B cell (primary cell): ENCODE measurements at regions not wholly inside any gene's neighbourhood (a gene's known extent, or its start where the extent isn't known, plus 50 kb on each side); places are given as distances from the start of the nearest gene placed in this dataset.

Experiments used
- ATAC-seq: fragments of 200-7000 bp; cut with Tn5 transposase; one replicate; pipeline ENCODE4 v1.10.0; 2021; ENCODE audit warnings: low read depth, mild to moderate bottlenecking, moderate number of reproducible peaks, moderate library complexity
- CTCF ChIA-PET: fragments of 350-600 bp; sonication (Branson Sonifier 250); formaldehyde crosslinking; loops from one replicate; lab custom pipeline; 2021; ENCODE audit warnings: antibody characterized with exemption, inconsistent platforms; lab: Charles Lee
- POLR2A ChIA-PET: fragments of 350-600 bp; sonication (Branson Sonifier 250); formaldehyde crosslinking; loops from one replicate; lab custom pipeline; 2021; ENCODE audit warnings: antibody characterized with exemption; lab: Charles Lee
- DNase-seq: peaks from one replicate; pipeline ENCODE4 v3.0.0; 2013
- H2AFZ ChIP-seq: 2 replicates; pipeline ENCODE4 v1.6.1; 2012; ENCODE audit warnings: mild to moderate bottlenecking, low read depth, low read length; ENCODE audit not compliant: insufficient read depth, poor library complexity, severe bottlenecking
- H3K27ac ChIP-seq, 2 donors: 1 replicate in 1 of 2; 2 replicates in 1 of 2; pipeline ENCODE4 v1.5.1; 2012 to 2013; ENCODE audit warnings: low read length in 2 of 2, mild to moderate bottlenecking in 2 of 2, moderate library complexity in 1 of 2
- H3K27me3 ChIP-seq, 4 experiments: fragments of 200-600 bp in 1 of 4; sonication (generic) in 1 of 4; replicated peaks in 1 of 4; 1 replicate in 2 of 4; 2 replicates in 2 of 4; pipeline versions ENCODE4 v1.6.1 to v1.7.0; 2013 to 2016; ENCODE audit warnings: low read length in 3 of 4, mild to moderate bottlenecking in 2 of 4, mixed read lengths in 1 of 4, moderate library complexity in 1 of 4; ENCODE audit not compliant: insufficient read depth in 4 of 4, control insufficient read depth in 3 of 4; ENCODE audit errors: control extremely low read depth in 1 of 4
- H3K36me3 ChIP-seq, 2 experiments: replicated peaks in 1 of 2; 1 replicate in 1 of 2; 2 replicates in 1 of 2; pipeline versions ENCODE4 v1.6.1 to v1.7.1; 2013; ENCODE audit warnings: low read length in 1 of 2; ENCODE audit not compliant: insufficient read depth in 2 of 2, control insufficient read depth in 1 of 2; ENCODE audit errors: control extremely low read depth in 1 of 2, extremely low read depth in 1 of 2
- H3K4me1 ChIP-seq, 2 donors: fragments of 200-600 bp in 1 of 2; sonication (generic) in 1 of 2; 1 replicate in 1 of 2; 2 replicates in 1 of 2; pipeline versions ENCODE4 v1.5.1 to v1.6.1; 2013 to 2017; ENCODE audit warnings: low read length in 2 of 2; ENCODE audit not compliant: control insufficient read depth in 2 of 2, insufficient read depth in 2 of 2
- H3K4me2 ChIP-seq: replicated peaks from 2 replicates; pipeline ENCODE3; 2012; ENCODE audit warnings: mild to moderate bottlenecking, low read depth, low read length; ENCODE audit not compliant: poor library complexity, severe bottlenecking
- H3K4me3 ChIP-seq, 5 experiments: fragments of 200-600 bp in 1 of 5; sonication (generic) in 1 of 5; 1 replicate in 3 of 5; 2 replicates in 2 of 5; pipeline versions ENCODE4 v1.5.1 to v1.7.0; 2011 to 2016; ENCODE audit warnings: low read length in 4 of 5, mild to moderate bottlenecking in 4 of 5, low read depth in 2 of 5, control low read depth in 1 of 5, moderate library complexity in 1 of 5; ENCODE audit not compliant: insufficient read depth in 1 of 5; ENCODE audit errors: control extremely low read depth in 1 of 5, extremely low read depth in 1 of 5
- H3K79me2 ChIP-seq: fragments of 200-600 bp; sonication (generic); one replicate; pipeline ENCODE4 v1.6.0; 2016; ENCODE audit warnings: low read length; ENCODE audit not compliant: control insufficient read depth, insufficient read depth
- H3K9ac ChIP-seq: fragments of 200-600 bp; sonication (generic); 2 replicates; pipeline ENCODE4 v1.6.1; 2017; ENCODE audit warnings: mild to moderate bottlenecking, low read length, moderate library complexity
- H3K9me3 ChIP-seq, 3 donors: one replicate each; pipeline versions ENCODE4 v1.6.1 to v1.7.1; 2013; ENCODE audit warnings: low read length in 2 of 3; ENCODE audit not compliant: control insufficient read depth in 2 of 3, insufficient read depth in 1 of 3; ENCODE audit errors: control extremely low read depth in 1 of 3
- H4K20me1 ChIP-seq: 2 replicates; pipeline ENCODE4 v1.6.0; 2012; ENCODE audit warnings: mild to moderate bottlenecking, low read length; ENCODE audit not compliant: insufficient read depth, control insufficient read depth, poor library complexity, severe bottlenecking
- H3K27ac Mint-ChIP-seq: one replicate; pipeline ENCODE4 v1.8.0; 2021; ENCODE audit warnings: mixed read lengths
- H3K27me3 Mint-ChIP-seq: one replicate; pipeline ENCODE4 v1.8.0; 2021; ENCODE audit warnings: mixed read lengths
- H3K4me1 Mint-ChIP-seq: one replicate; pipeline ENCODE4 v1.8.0; 2021; ENCODE audit warnings: mixed read lengths
- H3K4me3 Mint-ChIP-seq: one replicate; pipeline ENCODE4 v1.8.0; 2021; ENCODE audit warnings: mixed read lengths
- H3K9me3 Mint-ChIP-seq: one replicate; pipeline ENCODE4 v1.8.0; 2022; ENCODE audit warnings: mixed read lengths; ENCODE audit not compliant: insufficient read depth
- EZH2 ChIP-seq: IDR thresholded peaks from 2 replicates; pipeline ENCODE4 v1.6.1; 2012; ENCODE audit warnings: borderline replicate concordance, low read depth, mild to moderate bottlenecking, moderate library complexity, low read length; ENCODE audit not compliant: insufficient read depth, poor library complexity, severe bottlenecking
- WGBS: methylation state at CpG from one replicate; pipeline ENCODE4 v1.1.5; 2013; ENCODE audit warnings: missing lambda C conversion rate; ENCODE audit not compliant: insufficient coverage; 5-methylcytosine and 5-hydroxymethylcytosine counted together
- intact Hi-C: fragments of 100-400 bp; cut with micrococcal nuclease; formaldehyde crosslinking; loops from one replicate; pipeline ENCODE4 v1.10.0; 2022
- TF ChIP-seq, protein P1 (sequence below): fragments of 200-600 bp; IDR thresholded peaks from one replicate; pipeline ENCODE4 v1.8.0; 2022; ENCODE audit warnings: antibody characterized with exemption, mild to moderate bottlenecking

DNA sequence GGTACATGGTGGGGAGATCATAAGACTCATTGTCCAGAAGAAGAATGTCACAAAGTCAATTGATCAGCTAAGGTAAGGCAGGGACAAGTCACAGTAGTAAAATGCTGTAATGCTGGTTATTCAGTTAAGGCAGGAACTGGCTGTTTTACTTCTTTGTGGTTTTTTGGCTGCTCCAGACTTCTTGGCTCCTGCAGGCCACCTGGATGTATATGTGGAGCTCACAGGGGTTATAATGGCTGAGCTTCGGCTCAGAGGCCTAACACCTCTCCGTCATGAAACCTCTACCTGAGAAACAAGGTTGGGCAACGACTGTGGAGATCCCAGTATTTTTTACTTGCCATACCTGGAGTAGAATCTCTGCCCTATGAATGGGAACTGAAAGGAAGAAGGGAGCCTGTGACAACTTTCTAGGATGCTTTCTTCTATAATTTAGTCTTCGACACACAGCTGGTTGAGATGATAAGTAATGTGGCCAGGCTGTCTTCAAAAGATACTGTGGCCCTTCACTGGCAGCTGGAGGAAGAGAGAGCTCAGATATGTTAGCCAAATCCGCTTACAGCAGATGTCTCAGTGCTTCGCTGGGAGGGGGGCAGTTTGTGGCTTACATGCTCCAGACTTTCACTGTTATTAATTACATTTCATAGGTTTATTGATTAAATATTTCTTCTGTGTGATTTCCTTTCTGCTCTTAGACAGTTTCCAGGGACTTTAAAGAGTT, 887.8 kb downstream of the IGSF11 start:
- H3K27ac ChIP-seq, result no peak overlapping the region
- DNase-seq (no peak), ATAC-seq (no peak)
- 90% methylated on average over 1 of the region's 6 CpGs for WGBS
- H3K36me3 ChIP-seq, result no peaks in the 10 kb centered on the region
- Mint-ChIP-seq H3K9me3 (peaks cover 3% of the 10 kb centered on the region), H3K4me1 (no peaks in the 10 kb centered on the region), H3K27ac (no peak overlapping the region), H3K4me3 (no peak overlapping the region), H3K27me3 (no peaks in the 10 kb centered on the region)
- ChIA-PET CTCF (no interaction called here), POLR2A (no interaction called here)
- H3K4me1 ChIP-seq, result no peaks in the 10 kb centered on the region
- TF ChIP-seq EZH2, result no peak
- TF ChIP-seq, protein P1, sequence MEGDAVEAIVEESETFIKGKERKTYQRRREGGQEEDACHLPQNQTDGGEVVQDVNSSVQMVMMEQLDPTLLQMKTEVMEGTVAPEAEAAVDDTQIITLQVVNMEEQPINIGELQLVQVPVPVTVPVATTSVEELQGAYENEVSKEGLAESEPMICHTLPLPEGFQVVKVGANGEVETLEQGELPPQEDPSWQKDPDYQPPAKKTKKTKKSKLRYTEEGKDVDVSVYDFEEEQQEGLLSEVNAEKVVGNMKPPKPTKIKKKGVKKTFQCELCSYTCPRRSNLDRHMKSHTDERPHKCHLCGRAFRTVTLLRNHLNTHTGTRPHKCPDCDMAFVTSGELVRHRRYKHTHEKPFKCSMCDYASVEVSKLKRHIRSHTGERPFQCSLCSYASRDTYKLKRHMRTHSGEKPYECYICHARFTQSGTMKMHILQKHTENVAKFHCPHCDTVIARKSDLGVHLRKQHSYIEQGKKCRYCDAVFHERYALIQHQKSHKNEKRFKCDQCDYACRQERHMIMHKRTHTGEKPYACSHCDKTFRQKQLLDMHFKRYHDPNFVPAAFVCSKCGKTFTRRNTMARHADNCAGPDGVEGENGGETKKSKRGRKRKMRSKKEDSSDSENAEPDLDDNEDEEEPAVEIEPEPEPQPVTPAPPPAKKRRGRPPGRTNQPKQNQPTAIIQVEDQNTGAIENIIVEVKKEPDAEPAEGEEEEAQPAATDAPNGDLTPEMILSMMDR, result no peak
- H2AFZ ChIP-seq, result no peak overlapping the region
- H3K27me3 ChIP-seq, result no peaks in the 10 kb centered on the region
- intact Hi-C loops, result no loop called here
- H3K9ac ChIP-seq, result no peak overlapping the region
- no peaks in the 10 kb centered on the region for H4K20me1 ChIP-seq
- H3K4me3 ChIP-seq, result no peak overlapping the region
- no peak overlapping the region for H3K4me2 ChIP-seq
- H3K79me2 ChIP-seq, result no peaks in the 10 kb centered on the region
- H3K9me3 ChIP-seq, result peaks cover 0 to 9% (median 3%) of the 10 kb centered on the region in 3 donors

DNA sequence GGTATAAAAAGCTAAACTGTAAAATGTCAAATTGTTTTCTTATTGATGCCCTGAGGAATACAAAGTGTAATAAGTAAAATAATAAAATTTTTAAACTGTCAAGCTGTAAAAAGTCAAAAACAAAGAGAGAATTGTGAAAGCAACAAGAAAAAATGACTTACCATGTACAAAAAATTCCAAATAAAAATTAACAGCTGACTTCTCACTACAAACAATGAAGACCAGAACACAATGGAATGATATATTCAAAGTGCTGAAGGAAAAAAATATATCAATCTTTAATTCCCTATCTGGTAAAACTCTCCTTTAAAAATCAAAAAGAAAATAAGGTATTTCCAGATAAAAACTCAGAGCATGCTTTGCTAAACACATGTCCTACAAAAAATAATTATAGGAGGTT, 883.5 kb downstream of the IGSF11 start:
- intact Hi-C loops, result no loop called here
- H3K4me1 ChIP-seq, result no peaks in the 10 kb centered on the region
- H3K9ac ChIP-seq, result no peak overlapping the region
- ChIA-PET CTCF (no interaction called here), POLR2A (no interaction called here)
- no peaks in the 10 kb centered on the region for H3K27me3 ChIP-seq
- no peak for DNase-seq
- H3K27ac ChIP-seq, result no peak overlapping the region
- ATAC-seq, result no peak
- H3K79me2 ChIP-seq, result no peaks in the 10 kb centered on the region
- H3K27me3 Mint-ChIP-seq, result no peaks in the 10 kb centered on the region
- no peak overlapping the region for H3K27ac Mint-ChIP-seq
- H2AFZ ChIP-seq, result no peak overlapping the region
- no peaks in the 10 kb centered on the region for H4K20me1 ChIP-seq
- no peak overlapping the region for H3K4me2 ChIP-seq
- H3K9me3 ChIP-seq, result peaks cover 0 to 3% (median 0%) of the 10 kb centered on the region in 3 donors
- no peak overlapping the region for H3K4me3 ChIP-seq
- H3K36me3 ChIP-seq, result no peaks in the 10 kb centered on the region
- no peaks in the 10 kb centered on the region for H3K4me1 Mint-ChIP-seq
- H3K9me3 Mint-ChIP-seq, result peaks cover 3% of the 10 kb centered on the region
- H3K4me3 Mint-ChIP-seq, result no peak overlapping the region
- no peak for TF ChIP-seq EZH2
- TF ChIP-seq, protein P1, result no peak
